Endothelial cell of umbilical vein (primary cell): ENCODE measurements at regions not wholly inside any gene's neighbourhood (a gene's known extent, or its start where the extent isn't known, plus 50 kb on each side); places are given as distances from the start of the nearest gene placed in this dataset.

Source experiments
- BruUV-seq: library from RNA; stranded (reverse); fragments of 400-500 nt; replicated peaks from 2 replicates; lab custom pipeline; 2021; lab: Mats Ljungman, UMichigan
- CTCF ChIA-PET: fragments of 300-600, 350-600 bp; sonication (Branson Sonifier 250); formaldehyde crosslinking; loops from one replicate; lab custom pipeline; 2021; ENCODE audit warnings: antibody characterized with exemption, inconsistent platforms; lab: Charles Lee
- POLR2A ChIA-PET: fragments of 300-600, 350-600 bp; sonication (Branson Sonifier 250); formaldehyde crosslinking; loops from one replicate; lab custom pipeline; 2021; ENCODE audit warnings: antibody characterized with exemption, inconsistent platforms; lab: Charles Lee
- DNase-seq: peaks from one replicate; pipeline ENCODE4 v3.0.0-alpha.2; 2011; ENCODE audit warnings: low read depth, low spot score
- FAIRE-seq: peaks from 2 replicates; lab custom pipeline; 2011; peaks lifted over from hg19 to GRCh38; lab: Jason Lieb, UNC
- H2AFZ ChIP-seq: 2 replicates; pipeline ENCODE4 v1.6.0; 2012; ENCODE audit warnings: low read depth, low read length, control low read depth, inconsistent platforms
- H3K27ac ChIP-seq: 2 replicates; pipeline ENCODE4 v1.5.1; 2011; ENCODE audit warnings: low read depth, mild to moderate bottlenecking, control low read depth, low read length, moderate library complexity; ENCODE audit not compliant: insufficient read depth
- H3K27me3 ChIP-seq, 2 experiments: 2 replicates each; pipeline versions ENCODE4 v1.6.0 to v1.6.1; 2011; ENCODE audit warnings: low read length in 2 of 2, mixed read lengths in 1 of 2; ENCODE audit not compliant: control insufficient read depth in 2 of 2, insufficient read depth in 2 of 2
- H3K36me3 ChIP-seq, 2 experiments: 2 replicates in 1 of 2; 3 replicates in 1 of 2; pipeline ENCODE4 v1.5.1; 2011; ENCODE audit warnings: low read length in 2 of 2, mild to moderate bottlenecking in 1 of 2, moderate library complexity in 1 of 2; ENCODE audit not compliant: control insufficient read depth in 2 of 2, insufficient read depth in 2 of 2; ENCODE audit errors: extremely low read depth in 1 of 2
- H3K4me1 ChIP-seq: 3 replicates; pipeline ENCODE4 v1.5.1; 2011; ENCODE audit warnings: mild to moderate bottlenecking, low read length; ENCODE audit not compliant: control insufficient read depth, insufficient read depth; ENCODE audit errors: extremely low read depth
- H3K4me2 ChIP-seq: 2 replicates; pipeline ENCODE4 v1.6.1; 2011; ENCODE audit warnings: low read length, control low read depth, mixed read lengths; ENCODE audit not compliant: insufficient read depth
- H3K4me3 ChIP-seq, 3 experiments: fragments of 200-600 bp in 1 of 3; sonication (generic), shearing (Covaris generic) in 1 of 3; replicated peaks in 1 of 3; 2 replicates each; pipeline ENCODE4 v1.5.1; 2011 to 2016; ENCODE audit warnings: control low read depth in 3 of 3, low read length in 3 of 3, mild to moderate bottlenecking in 2 of 3, inconsistent platforms in 1 of 3, low read depth in 1 of 3, moderate library complexity in 1 of 3; ENCODE audit not compliant: insufficient read depth in 1 of 3
- H3K79me2 ChIP-seq: 2 replicates; pipeline ENCODE4 v1.6.0; 2012; ENCODE audit warnings: low read length, inconsistent platforms; ENCODE audit not compliant: control insufficient read depth, insufficient read depth
- H3K9ac ChIP-seq: replicated peaks from 2 replicates; pipeline ENCODE3; 2011; ENCODE audit warnings: low read length, control low read depth; ENCODE audit not compliant: insufficient read depth; ENCODE audit errors: extremely low read depth
- H3K9me1 ChIP-seq: replicated peaks from 3 replicates; pipeline ENCODE4 v1.6.0; 2011; ENCODE audit warnings: mild to moderate bottlenecking, low read length; ENCODE audit not compliant: control insufficient read depth, insufficient read depth; ENCODE audit errors: extremely low read depth
- H3K9me3 ChIP-seq: replicated peaks from 2 replicates; pipeline ENCODE4 v1.5.1; 2012; ENCODE audit warnings: low read length, inconsistent platforms; ENCODE audit not compliant: control insufficient read depth, insufficient read depth
- H4K20me1 ChIP-seq: replicated peaks from 2 replicates; pipeline ENCODE3; 2011; ENCODE audit warnings: mild to moderate bottlenecking, low read length; ENCODE audit not compliant: control insufficient read depth, insufficient read depth; ENCODE audit errors: extremely low read depth
- EZH2 ChIP-seq: IDR thresholded peaks from 2 replicates; pipeline ENCODE4 v1.6.1; 2012; ENCODE audit warnings: borderline replicate concordance, low read depth, mild to moderate bottlenecking, moderate library complexity, low read length, inconsistent platforms; ENCODE audit not compliant: severe bottlenecking
- FOS ChIP-seq: IDR thresholded peaks from 2 replicates; pipeline ENCODE4 v1.6.1; 2011; ENCODE audit warnings: mild to moderate bottlenecking, low read length, moderate library complexity, borderline replicate concordance; ENCODE audit not compliant: insufficient read depth
- GATA2 ChIP-seq: IDR thresholded peaks from 2 replicates; pipeline ENCODE4 v1.7.0; 2011; ENCODE audit warnings: low read depth, mild to moderate bottlenecking, moderate library complexity, mixed read lengths, low read length; ENCODE audit not compliant: insufficient read length, insufficient read depth
- JUN ChIP-seq: IDR thresholded peaks from 2 replicates; pipeline ENCODE4 v1.6.1; 2011; ENCODE audit warnings: borderline replicate concordance, low read depth; ENCODE audit not compliant: insufficient read length, insufficient read depth
- MYC ChIP-seq: IDR thresholded peaks from one replicate; pipeline ENCODE4 v1.6.1; 2011; ENCODE audit warnings: mild to moderate bottlenecking, low read depth, low read length
- POLR2A ChIP-seq: IDR thresholded peaks from 2 replicates; pipeline ENCODE4 v1.6.1; 2012; ENCODE audit warnings: low read depth, mild to moderate bottlenecking, control low read depth, low read length
- POLR2AphosphoS5 ChIP-seq: IDR thresholded peaks from 2 replicates; pipeline ENCODE4 v1.6.1; 2012; ENCODE audit warnings: low read depth, mild to moderate bottlenecking, control low read depth, low read length, moderate library complexity; ENCODE audit not compliant: insufficient read depth
- dilution Hi-C: fragments of 300-500 bp; cut with MboI; formaldehyde crosslinking; loops from one replicate; pipeline ENCODE4 v1.15.0; 2019; ENCODE audit warnings: low sequenced_read_pairs; ENCODE audit not compliant: extremely low pct_ligation_motif_present
- intact Hi-C: fragments of 100-400 bp; cut with micrococcal nuclease; formaldehyde crosslinking; loops from one replicate; pipeline ENCODE4 v1.10.0; 2022
- TF ChIP-seq, protein P1 (sequence below): IDR thresholded peaks from 2 replicates; pipeline ENCODE4 v1.6.1; 2011; ENCODE audit not compliant: insufficient read depth, insufficient read length
- TF ChIP-seq, protein P2 (sequence below), 2 donors: IDR thresholded peaks; 1 replicate in 1 of 2; 2 replicates in 1 of 2; pipeline ENCODE4 v1.5.1; 2011; ENCODE audit warnings: low read length in 2 of 2, mild to moderate bottlenecking in 2 of 2, moderate library complexity in 2 of 2, control low read depth in 1 of 2, inconsistent platforms in 1 of 2, low read depth in 1 of 2; ENCODE audit not compliant: insufficient read depth in 1 of 2; ENCODE audit errors: extremely low read depth in 1 of 2

DNA sequence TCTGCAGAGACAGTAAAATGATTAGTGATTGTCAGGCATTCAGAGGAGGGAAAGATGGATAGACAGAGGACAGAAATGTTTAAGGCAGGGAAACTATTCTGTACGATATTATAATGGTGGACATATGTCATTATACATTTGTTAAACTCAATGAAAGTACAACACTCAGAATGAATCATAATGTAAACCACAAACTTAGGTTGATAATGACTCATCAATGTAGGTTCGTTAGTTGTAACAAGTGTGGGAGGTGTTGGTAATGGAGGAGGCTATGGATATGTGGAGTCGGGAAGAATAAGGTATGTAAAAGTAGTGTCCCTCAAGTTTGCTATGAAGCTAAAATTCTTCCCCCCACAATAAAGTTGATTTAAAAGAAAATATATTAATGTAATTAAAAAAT is 455.0 kb downstream of the BRINP3 start:
- H4K20me1 ChIP-seq: no peaks in the 10 kb centered on the region
- ChIA-PET CTCF (no interaction called here), POLR2A (no interaction called here)
- H3K9ac ChIP-seq: no peak overlapping the region
- intact Hi-C loops (no loop called here), dilution Hi-C loops (no loop called here)
- no peak overlapping the region for H3K27ac ChIP-seq
- FAIRE-seq (no peak), DNase-seq (no peak)
- no peaks in the 10 kb centered on the region for H3K9me3 ChIP-seq
- no peaks in the 10 kb centered on the region for H3K27me3 ChIP-seq
- peak; percentile 65 for TF ChIP-seq FOS
- peak; percentile 29 for TF ChIP-seq JUN
- no peak for TF ChIP-seq EZH2
- TF ChIP-seq, protein P1, sequence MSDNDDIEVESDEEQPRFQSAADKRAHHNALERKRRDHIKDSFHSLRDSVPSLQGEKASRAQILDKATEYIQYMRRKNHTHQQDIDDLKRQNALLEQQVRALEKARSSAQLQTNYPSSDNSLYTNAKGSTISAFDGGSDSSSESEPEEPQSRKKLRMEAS: no peak
- no peak for TF ChIP-seq GATA2
- H3K4me2 ChIP-seq: no peak overlapping the region
- no peaks in the 10 kb centered on the region for H3K36me3 ChIP-seq
- no peak overlapping the region for H2AFZ ChIP-seq
- no peak overlapping the region for H3K4me3 ChIP-seq
- no peaks in the 10 kb centered on the region for H3K79me2 ChIP-seq
- BruUV-seq: no TSS peak
- H3K9me1 ChIP-seq: no peaks in the 10 kb centered on the region
- no peaks in the 10 kb centered on the region for H3K4me1 ChIP-seq

DNA sequence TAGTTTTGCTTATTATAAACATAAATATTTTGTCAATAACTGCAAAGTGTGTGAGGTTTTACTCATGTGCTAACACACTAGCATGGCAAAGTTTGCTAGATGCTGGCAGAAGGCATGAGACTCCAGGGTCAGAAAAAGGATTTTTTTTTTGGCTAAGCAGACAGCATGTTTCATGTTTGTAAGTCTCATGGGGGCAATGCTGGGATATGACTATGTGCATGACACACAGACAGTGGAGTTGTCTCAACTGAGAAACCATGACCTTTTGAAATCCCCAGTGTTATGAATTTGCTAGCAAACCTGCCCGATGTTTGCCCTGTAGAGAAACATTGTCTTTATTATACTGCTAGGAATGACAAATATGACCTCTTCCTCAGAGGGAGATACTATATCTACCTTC is 448.2 kb downstream of the BRINP3 start:
- H3K27ac ChIP-seq: no peak overlapping the region
- no peaks in the 10 kb centered on the region for H3K9me1 ChIP-seq
- CTCF ChIA-PET: no interaction called here
- dilution Hi-C loops: no loop called here
- no peaks in the 10 kb centered on the region for H4K20me1 ChIP-seq
- H3K4me1 ChIP-seq: no peaks in the 10 kb centered on the region
- no peaks in the 10 kb centered on the region for H3K9me3 ChIP-seq
- TF ChIP-seq GATA2 (no peak), EZH2 (no peak), MYC (no peak), FOS (no peak), JUN (no peak), POLR2A (no peak), POLR2AphosphoS5 (no peak)
- TF ChIP-seq, protein P1: no peak
- TF ChIP-seq, protein P2, sequence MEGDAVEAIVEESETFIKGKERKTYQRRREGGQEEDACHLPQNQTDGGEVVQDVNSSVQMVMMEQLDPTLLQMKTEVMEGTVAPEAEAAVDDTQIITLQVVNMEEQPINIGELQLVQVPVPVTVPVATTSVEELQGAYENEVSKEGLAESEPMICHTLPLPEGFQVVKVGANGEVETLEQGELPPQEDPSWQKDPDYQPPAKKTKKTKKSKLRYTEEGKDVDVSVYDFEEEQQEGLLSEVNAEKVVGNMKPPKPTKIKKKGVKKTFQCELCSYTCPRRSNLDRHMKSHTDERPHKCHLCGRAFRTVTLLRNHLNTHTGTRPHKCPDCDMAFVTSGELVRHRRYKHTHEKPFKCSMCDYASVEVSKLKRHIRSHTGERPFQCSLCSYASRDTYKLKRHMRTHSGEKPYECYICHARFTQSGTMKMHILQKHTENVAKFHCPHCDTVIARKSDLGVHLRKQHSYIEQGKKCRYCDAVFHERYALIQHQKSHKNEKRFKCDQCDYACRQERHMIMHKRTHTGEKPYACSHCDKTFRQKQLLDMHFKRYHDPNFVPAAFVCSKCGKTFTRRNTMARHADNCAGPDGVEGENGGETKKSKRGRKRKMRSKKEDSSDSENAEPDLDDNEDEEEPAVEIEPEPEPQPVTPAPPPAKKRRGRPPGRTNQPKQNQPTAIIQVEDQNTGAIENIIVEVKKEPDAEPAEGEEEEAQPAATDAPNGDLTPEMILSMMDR (IDR thresholded peaks at IDR 0.05; ENCODE audit: extremely low read depth in 1 of 2, insufficient read depth in 1 of 2, low read depth in 1 of 2, low read length in 2 of 2): no peak
- no peak overlapping the region for H3K4me3 ChIP-seq
- POLR2A ChIA-PET: no interaction called here
- no peak overlapping the region for H3K4me2 ChIP-seq
- no peak for FAIRE-seq
- no peak overlapping the region for H2AFZ ChIP-seq
- no peak for DNase-seq
- no peaks in the 10 kb centered on the region for H3K27me3 ChIP-seq
- H3K9ac ChIP-seq: no peak overlapping the region
- BruUV-seq: no TSS peak
- intact Hi-C loops: no loop called here
- no peaks in the 10 kb centered on the region for H3K36me3 ChIP-seq
- H3K79me2 ChIP-seq: no peaks in the 10 kb centered on the region
